Stomach (tissue), 4 donors: ENCODE measurements at regions not wholly inside any gene's neighbourhood (a gene's known extent, or its start where the extent isn't known, plus 50 kb on each side); places are given as distances from the start of the nearest gene placed in this dataset.

Experiments
- CTCF ChIP-seq, 7 experiments: fragments of 450-650 bp in 4 of 7; fragments of 200-600 bp in 3 of 7; sonication (generic) in 3 of 7; IDR thresholded peaks; one replicate each; pipeline ENCODE4 v1.5.1; 2016 to 2019; ENCODE audit warnings: antibody characterized with exemption in 7 of 7, control low read depth in 2 of 7, mild to moderate bottlenecking in 1 of 7
- EP300 ChIP-seq: sonication (generic); formaldehyde crosslinking; IDR thresholded peaks from one replicate; pipeline ENCODE4 v1.6.1; 2017; ENCODE audit warnings: antibody characterized with exemption
- POLR2A ChIP-seq, 4 donors: fragments of 450-650 bp; IDR thresholded peaks; one replicate each; pipeline ENCODE4 v1.6.1; 2016; ENCODE audit warnings: antibody characterized with exemption in 4 of 4, control low read depth in 2 of 4, mild to moderate bottlenecking in 1 of 4, moderate library complexity in 1 of 4

- TF ChIP-seq CTCF (IDR thresholded peaks at IDR 0.05): no peak
- TF ChIP-seq POLR2A (IDR thresholded peaks at IDR 0.05): no peak
- no peak for TF ChIP-seq EP300
These were observed 76.0 kb downstream of the TMCO5A start for GRCh38 chr15:38010395-38010794.
